ENCODE measurements at regions not wholly inside any gene's neighbourhood (a gene's known extent, or its start where the extent isn't known, plus 50 kb on each side); places are given as distances from the start of the nearest gene placed in this dataset.

GRCh38 chr6:154907291-154907690 lies 87.8 kb upstream of the TIAM2 start:
- no peak for ATAC-seq (ENCODE audit: low read depth in 2 of 2)
- no peak for DNase-seq
- Mint-ChIP-seq H3K27me3 (no peaks in the 10 kb centered on the region), H3K27ac (no peak overlapping the region), H3K4me1 (no peaks in the 10 kb centered on the region), H3K4me3 (no peak overlapping the region), H3K36me3 (peaks cover 0 to 12% of the 10 kb centered on the region in 2 donors), H3K9me3 (no peaks in the 10 kb centered on the region)

GRCh38 chr6:154908723-154909122 lies 86.4 kb upstream of the TIAM2 start:
- H3K9me3 Mint-ChIP-seq = no peaks in the 10 kb centered on the region
- no peak overlapping the region for H3K4me3 Mint-ChIP-seq

GRCh38 chr6:154909311-154909710 lies 85.8 kb upstream of the TIAM2 start:
- Mint-ChIP-seq H3K4me3 (no peak overlapping the region), H3K4me1 (no peaks in the 10 kb centered on the region), H3K27ac (no peak overlapping the region), H3K27me3 (no peaks in the 10 kb centered on the region), H3K36me3 (peaks cover 0 to 12% of the 10 kb centered on the region in 2 donors), H3K9me3 (no peaks in the 10 kb centered on the region)
- DNase-seq = no peak
- no peak for ATAC-seq (ENCODE audit: low read depth in 2 of 2)

More at GRCh38 chr6:154908723-154909122, 86.4 kb upstream of the TIAM2 start:
- peaks cover 0 to 12% of the 10 kb centered on the region in 2 donors for H3K36me3 Mint-ChIP-seq
- H3K27me3 Mint-ChIP-seq = no peaks in the 10 kb centered on the region
- H3K27ac Mint-ChIP-seq = no peak overlapping the region
- DNase-seq (no peak), ATAC-seq (ENCODE audit: low read depth in 2 of 2) (no peak)
- no peaks in the 10 kb centered on the region for H3K4me1 Mint-ChIP-seq

GRCh38 chr6:154909821-154910220 lies 85.3 kb upstream of the TIAM2 start:
- DNase-seq (no peak), ATAC-seq (ENCODE audit: low read depth in 2 of 2) (no peak)
- Mint-ChIP-seq H3K4me1 (no peaks in the 10 kb centered on the region), H3K27ac (no peak overlapping the region), H3K9me3 (no peaks in the 10 kb centered on the region), H3K36me3 (peaks cover 0 to 12% of the 10 kb centered on the region in 2 donors), H3K27me3 (no peaks in the 10 kb centered on the region), H3K4me3 (no peak overlapping the region)

- Mint-ChIP-seq H3K27me3 (no peaks in the 10 kb centered on the region), H3K27ac (no peak overlapping the region), H3K4me1 (peaks cover 0 to 4% (median 0%) of the 10 kb centered on the region in 3 donors), H3K4me3 (no peak overlapping the region), H3K9me3 (no peaks in the 10 kb centered on the region), H3K36me3 (no peaks in the 10 kb centered on the region)
- no peak for DNase-seq
- no peak for ATAC-seq (ENCODE audit: low read depth in 2 of 2)
Observed at GRCh38 chr6:154914288-154914687, 80.8 kb upstream of the TIAM2 start.

- H3K4me3 Mint-ChIP-seq = no peak overlapping the region
- H3K27ac Mint-ChIP-seq = peak overlapping the region in 2 of 6 donors; percentile 26 to 39
- ATAC-seq (ENCODE audit: low read depth in 2 of 2) = no peak
- no peaks in the 10 kb centered on the region for H3K27me3 Mint-ChIP-seq
- no peak for DNase-seq
- no peaks in the 10 kb centered on the region for H3K9me3 Mint-ChIP-seq
- peaks cover 8 to 14% (median 11%) of the 10 kb centered on the region in 3 donors for H3K4me1 Mint-ChIP-seq
- no peaks in the 10 kb centered on the region for H3K36me3 Mint-ChIP-seq
Observed at GRCh38 chr6:154916857-154917256, 78.3 kb upstream of the TIAM2 start.

DNA sequence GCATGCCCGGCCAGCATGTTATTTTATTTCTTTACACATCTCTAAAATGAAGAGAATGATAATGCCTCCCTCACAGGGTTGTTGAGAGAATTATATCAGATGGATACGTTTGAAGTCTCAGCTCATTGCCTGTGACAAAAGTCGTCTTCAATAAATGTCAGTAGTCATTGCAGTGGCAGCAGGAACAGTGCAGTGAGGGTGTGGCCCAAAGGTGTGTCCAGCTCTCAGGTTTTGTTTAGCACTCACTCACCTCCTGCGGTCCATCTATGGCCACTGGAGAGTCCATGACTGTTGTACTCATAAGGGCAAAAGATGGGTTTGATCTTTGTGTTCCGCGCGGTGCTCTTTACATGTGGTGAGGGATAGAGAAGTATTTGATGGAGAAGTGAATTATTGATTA lies 77.2 kb upstream of the TIAM2 start:
- ATAC-seq (ENCODE audit: low read depth in 2 of 2) (no peak), DNase-seq (no peak)
- no peak overlapping the region for H3K4me3 Mint-ChIP-seq
- H3K4me1 Mint-ChIP-seq = peaks cover 8 to 17% (median 16%) of the 10 kb centered on the region in 3 donors
- no peaks in the 10 kb centered on the region for H3K36me3 Mint-ChIP-seq
- H3K27ac Mint-ChIP-seq = peak overlapping the region in 1 of 6 donors; percentile 92
- no peaks in the 10 kb centered on the region for H3K27me3 Mint-ChIP-seq
- H3K9me3 Mint-ChIP-seq = no peaks in the 10 kb centered on the region

DNA sequence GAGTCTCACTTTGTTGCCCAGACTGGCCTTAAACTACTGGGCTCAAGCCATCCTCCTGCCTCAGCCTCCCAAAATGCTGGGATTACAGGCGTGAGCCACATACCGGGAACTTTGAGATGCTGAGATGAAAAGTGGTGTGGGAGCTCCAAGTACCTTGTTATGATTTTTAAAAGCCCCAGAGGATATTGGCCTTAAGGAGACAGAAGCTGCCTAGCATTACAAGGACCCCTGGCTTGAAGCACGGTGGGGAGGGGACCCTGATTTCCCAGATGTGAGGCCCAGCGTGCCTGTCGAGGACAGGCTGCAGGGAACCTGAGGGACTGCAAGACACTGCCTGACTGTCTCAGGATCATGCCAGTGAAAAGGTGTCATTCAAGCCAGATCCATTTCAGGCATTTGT lies 75.3 kb upstream of the TIAM2 start:
- Mint-ChIP-seq H3K27me3 (no peaks in the 10 kb centered on the region), H3K36me3 (no peaks in the 10 kb centered on the region), H3K4me1 (peaks cover 8 to 30% (median 21%) of the 10 kb centered on the region in 3 donors), H3K9me3 (no peaks in the 10 kb centered on the region), H3K27ac (no peak overlapping the region), H3K4me3 (no peak overlapping the region)
- DNase-seq = no peak
- ATAC-seq (ENCODE audit: low read depth in 2 of 2) = no peak

GRCh38 chr6:154920495-154921200 lies 74.5 kb upstream of the TIAM2 start:
- Mint-ChIP-seq H3K4me1 (peaks cover 8 to 30% (median 21%) of the 10 kb centered on the region in 3 donors), H3K27me3 (no peaks in the 10 kb centered on the region), H3K27ac (no peak overlapping the region), H3K9me3 (no peaks in the 10 kb centered on the region), H3K36me3 (no peaks in the 10 kb centered on the region), H3K4me3 (peak overlapping the region in 1 of 8 donors; percentile 20)
- DNase-seq (no peak), ATAC-seq (ENCODE audit: low read depth in 2 of 2) (no peak)

- ATAC-seq (ENCODE audit: low read depth in 2 of 2) = peak; percentile 66 to 79
- Mint-ChIP-seq H3K36me3 (no peaks in the 10 kb centered on the region), H3K27ac (peak overlapping the region in 2 of 6 donors; percentile 59 to 70), H3K4me3 (peak overlapping the region in 2 of 8 donors; percentile 20 to 37), H3K4me1 (peaks cover 8 to 30% (median 21%) of the 10 kb centered on the region in 3 donors), H3K27me3 (no peaks in the 10 kb centered on the region), H3K9me3 (no peaks in the 10 kb centered on the region)
- no peak for DNase-seq
Observed at GRCh38 chr6:154921482-154921881, 73.6 kb upstream of the TIAM2 start.

- no peaks in the 10 kb centered on the region for H3K36me3 Mint-ChIP-seq
- H3K9me3 Mint-ChIP-seq = no peaks in the 10 kb centered on the region
- DNase-seq (no peak), ATAC-seq (ENCODE audit: low read depth in 2 of 2) (no peak)
- H3K27ac Mint-ChIP-seq = peak overlapping the region in 2 of 6 donors; percentile 52 to 58
- H3K4me3 Mint-ChIP-seq = peak overlapping the region in 1 of 8 donors; percentile 49
- H3K4me1 Mint-ChIP-seq = peaks cover 8 to 30% (median 19%) of the 10 kb centered on the region in 3 donors
- H3K27me3 Mint-ChIP-seq = no peaks in the 10 kb centered on the region
Observed at GRCh38 chr6:154923199-154923869, 71.8 kb upstream of the TIAM2 start.

- H3K9me3 Mint-ChIP-seq = no peaks in the 10 kb centered on the region
- ATAC-seq (ENCODE audit: low read depth in 2 of 2) (no peak), DNase-seq (no peak)
- H3K4me3 Mint-ChIP-seq = no peak overlapping the region
- peaks cover 8 to 31% (median 21%) of the 10 kb centered on the region in 3 donors for H3K4me1 Mint-ChIP-seq
- H3K27ac Mint-ChIP-seq = peak overlapping the region in 1 of 6 donors; percentile 30
- no peaks in the 10 kb centered on the region for H3K27me3 Mint-ChIP-seq
- H3K36me3 Mint-ChIP-seq = no peaks in the 10 kb centered on the region
Observed at GRCh38 chr6:154925130-154925529, 70.0 kb upstream of the TIAM2 start.

DNA sequence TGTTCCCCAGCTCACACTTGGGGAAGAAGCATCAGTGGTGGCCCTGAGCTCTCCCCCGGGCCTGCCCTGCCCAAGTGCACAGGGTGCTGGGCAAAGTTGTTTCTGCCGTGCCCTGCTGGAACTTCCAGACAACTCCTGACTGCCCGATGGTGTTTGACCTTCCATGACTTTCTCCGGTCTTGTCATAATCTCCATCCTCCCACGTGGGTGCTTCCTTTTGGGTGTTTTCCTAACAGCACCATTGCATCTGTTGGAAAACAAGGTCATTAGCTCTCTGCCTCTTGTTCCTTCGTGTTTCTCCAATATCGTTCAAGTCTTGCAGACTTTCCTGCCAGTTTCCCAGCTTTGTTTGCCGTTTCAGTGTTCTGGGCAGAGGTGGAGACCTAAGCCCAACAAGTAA lies 68.7 kb upstream of the TIAM2 start:
- Mint-ChIP-seq H3K27me3 (no peaks in the 10 kb centered on the region), H3K9me3 (no peaks in the 10 kb centered on the region), H3K27ac (no peak overlapping the region), H3K36me3 (no peaks in the 10 kb centered on the region), H3K4me3 (no peak overlapping the region), H3K4me1 (peaks cover 7 to 37% (median 16%) of the 10 kb centered on the region in 3 donors)
- DNase-seq = no peak
- no peak for ATAC-seq (ENCODE audit: low read depth in 2 of 2)

DNA sequence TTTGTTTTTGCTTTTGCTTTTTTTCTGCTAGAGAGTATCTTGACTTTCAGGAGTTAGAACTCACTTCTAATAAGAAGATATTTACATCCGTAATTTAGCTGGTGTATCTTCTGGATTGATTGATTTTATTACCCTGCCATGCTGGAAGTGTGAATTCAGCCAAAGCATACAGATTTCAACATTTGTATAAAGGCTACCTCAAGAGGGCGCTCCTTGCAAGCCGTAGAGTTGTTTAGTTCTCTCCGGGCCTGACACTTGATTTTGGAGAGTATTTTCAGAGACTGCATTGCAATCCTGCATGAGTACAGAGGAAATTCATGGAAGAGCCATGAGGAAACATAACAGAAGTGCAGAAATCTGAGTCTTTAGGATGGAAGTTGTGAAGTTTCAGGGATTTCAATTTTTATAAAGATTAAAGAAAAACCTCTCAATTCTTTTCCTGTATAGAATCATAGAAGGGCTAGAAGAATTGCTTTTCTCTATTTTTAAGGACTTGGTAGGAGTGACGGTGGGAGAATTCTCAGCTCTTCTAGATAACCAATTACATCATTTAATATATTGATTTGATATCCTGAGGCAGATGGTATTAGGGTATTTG lies 66.7 kb upstream of the TIAM2 start:
- Mint-ChIP-seq H3K27me3 (no peaks in the 10 kb centered on the region), H3K27ac (peak overlapping the region in 1 of 6 donors; percentile 57), H3K4me1 (peaks cover 18 to 36% (median 22%) of the 10 kb centered on the region in 3 donors), H3K36me3 (no peaks in the 10 kb centered on the region), H3K4me3 (no peak overlapping the region), H3K9me3 (no peaks in the 10 kb centered on the region)
- DNase-seq (peak; percentile 28), ATAC-seq (ENCODE audit: low read depth in 2 of 2) (peak in 1 of 2 donors; percentile 50)
